ENCODE measurements at regions not wholly inside any gene's neighbourhood (a gene's known extent, or its start where the extent isn't known, plus 50 kb on each side); places are given as distances from the start of the nearest gene placed in this dataset.

DNA sequence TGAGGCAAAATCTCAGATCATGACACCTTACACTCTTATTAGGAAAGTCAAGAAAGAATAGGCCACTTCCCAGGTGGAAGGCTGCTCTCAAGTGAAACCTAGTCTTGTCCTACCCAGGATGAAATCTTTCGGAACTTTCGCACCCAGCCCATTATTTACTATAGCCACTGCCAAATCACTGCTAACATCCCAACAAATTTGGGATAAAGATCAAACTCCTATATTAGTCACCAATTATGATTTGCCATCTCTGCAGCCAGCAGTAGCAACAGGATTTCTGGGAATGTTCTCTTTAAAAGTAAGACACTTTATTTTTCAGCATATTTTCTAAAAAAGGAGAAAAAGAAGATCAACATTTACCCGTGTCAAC is 224.6 kb downstream of the GAS1 start:
- DNase-seq (ENCODE audit: low read depth in 1 of 2, low spot score in 1 of 2): no peak
- in situ Hi-C loops (cut with HindIII; ENCODE audit: low pct_unique_long_range_greater_than_20kb, low sequenced_read_pairs): no loop called here
- no peak for TF ChIP-seq JUND (IDR thresholded peaks at IDR 0.05; ENCODE audit: low read depth)

DNA sequence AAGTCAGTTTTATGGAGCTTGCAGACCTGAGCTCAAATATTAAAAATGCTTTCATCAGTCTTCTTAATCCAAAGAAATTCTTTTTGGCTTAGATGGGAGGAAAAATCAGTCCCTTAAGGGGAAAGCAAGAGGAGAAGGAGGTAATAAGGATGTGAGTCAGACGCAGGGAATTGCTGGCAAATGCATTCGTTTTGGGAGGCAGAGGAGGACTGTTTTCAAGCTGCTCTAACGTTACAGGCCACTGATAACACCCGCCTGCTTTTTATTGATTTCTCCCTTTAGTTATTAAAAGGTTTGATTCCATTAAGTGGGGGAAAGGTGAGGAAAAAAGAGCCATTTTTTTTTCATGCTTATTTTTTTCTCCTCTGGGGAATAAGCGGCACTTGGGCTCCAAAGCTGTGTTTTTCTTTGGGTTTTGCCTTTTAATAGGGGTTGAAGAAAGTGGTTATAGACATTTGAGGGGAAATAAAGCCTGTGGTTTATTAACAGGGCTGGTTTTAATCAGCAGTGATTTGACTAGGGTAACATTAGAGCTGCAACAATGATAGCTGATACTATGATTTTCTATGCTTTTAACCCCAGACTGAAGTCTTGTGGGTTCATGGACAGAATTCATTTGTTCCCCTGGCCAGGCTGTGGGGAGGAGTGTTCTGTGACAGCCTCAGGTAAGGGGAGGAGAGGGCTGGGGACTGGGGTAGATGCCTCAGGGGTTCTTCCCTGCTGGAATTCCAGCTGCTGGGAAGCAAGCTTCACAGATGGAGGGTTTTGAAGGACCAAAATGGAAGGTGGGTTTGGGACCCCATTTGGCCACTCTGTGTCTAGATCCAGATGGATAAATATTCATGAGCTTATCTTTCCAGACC is 225.2 kb downstream of the GAS1 start:
- no peak for TF ChIP-seq JUND (IDR thresholded peaks at IDR 0.05; ENCODE audit: low read depth)
- in situ Hi-C loops (cut with HindIII; ENCODE audit: low pct_unique_long_range_greater_than_20kb, low sequenced_read_pairs): no loop called here
- DNase-seq (ENCODE audit: low read depth in 1 of 2, low spot score in 1 of 2): no peak

DNA sequence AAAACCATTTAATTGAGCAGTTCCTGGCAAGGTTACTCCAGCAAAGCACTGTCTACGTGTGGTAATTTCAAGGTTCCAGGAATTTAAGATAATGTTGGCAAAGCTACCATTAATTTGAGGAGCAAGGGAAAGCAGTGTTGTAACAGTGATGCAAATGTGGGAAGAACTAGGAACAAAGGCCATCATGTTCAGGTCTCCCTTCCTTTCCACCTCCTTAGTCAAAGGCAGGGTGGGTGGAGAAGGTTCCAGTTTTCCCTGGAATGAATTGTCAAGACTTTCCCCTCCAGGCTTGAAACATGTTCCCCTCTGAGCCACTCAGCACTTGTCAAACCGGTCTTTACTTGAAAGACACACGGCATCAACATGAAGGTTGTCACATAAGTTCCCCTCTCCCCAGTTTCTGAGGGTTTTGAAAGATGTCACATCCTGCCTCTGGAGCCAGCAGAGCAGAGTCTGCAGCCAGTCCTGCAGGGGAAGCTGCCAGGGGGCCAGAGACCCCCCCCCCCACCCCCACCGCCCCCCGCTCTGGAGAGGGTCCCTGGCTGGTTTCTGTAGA is 226.0 kb downstream of the GAS1 start:
- in situ Hi-C loops (cut with HindIII; ENCODE audit: low pct_unique_long_range_greater_than_20kb, low sequenced_read_pairs): no loop called here
- peak in 1 of 2 experiments; percentile 18 for DNase-seq (ENCODE audit: low read depth in 1 of 2, low spot score in 1 of 2)
- no peak for TF ChIP-seq JUND (IDR thresholded peaks at IDR 0.05; ENCODE audit: low read depth)

DNA sequence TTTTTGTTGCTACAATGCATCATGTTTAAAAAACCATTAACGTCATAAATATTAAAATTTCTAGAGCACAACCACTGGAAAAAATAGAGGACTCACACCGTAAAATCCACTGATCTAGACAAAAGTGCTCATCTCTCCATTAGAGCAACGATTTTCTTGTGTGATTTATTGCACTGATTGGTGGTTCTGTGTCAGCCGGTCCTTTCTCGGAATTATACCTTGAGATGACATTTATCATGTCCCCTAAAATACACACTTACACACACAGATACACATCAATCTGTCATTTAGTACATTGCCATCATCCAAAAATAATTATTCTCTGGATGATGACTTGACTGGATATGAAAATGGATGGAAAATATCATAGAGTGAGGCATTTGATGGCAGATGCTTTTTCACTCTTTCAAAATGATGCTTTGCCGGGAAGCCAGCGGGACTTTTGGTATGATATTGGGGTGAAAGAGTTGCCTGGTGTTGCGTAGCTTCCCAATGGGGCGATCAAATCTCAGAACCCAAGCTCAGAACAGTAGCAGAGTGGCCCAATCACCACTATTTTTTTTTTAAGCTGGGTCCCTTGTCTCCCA is 226.6 kb downstream of the GAS1 start:
- no peak for DNase-seq (ENCODE audit: low read depth in 1 of 2, low spot score in 1 of 2)
- in situ Hi-C loops (cut with HindIII; ENCODE audit: low pct_unique_long_range_greater_than_20kb, low sequenced_read_pairs): no loop called here
- TF ChIP-seq JUND (IDR thresholded peaks at IDR 0.05; ENCODE audit: low read depth): no peak

DNA sequence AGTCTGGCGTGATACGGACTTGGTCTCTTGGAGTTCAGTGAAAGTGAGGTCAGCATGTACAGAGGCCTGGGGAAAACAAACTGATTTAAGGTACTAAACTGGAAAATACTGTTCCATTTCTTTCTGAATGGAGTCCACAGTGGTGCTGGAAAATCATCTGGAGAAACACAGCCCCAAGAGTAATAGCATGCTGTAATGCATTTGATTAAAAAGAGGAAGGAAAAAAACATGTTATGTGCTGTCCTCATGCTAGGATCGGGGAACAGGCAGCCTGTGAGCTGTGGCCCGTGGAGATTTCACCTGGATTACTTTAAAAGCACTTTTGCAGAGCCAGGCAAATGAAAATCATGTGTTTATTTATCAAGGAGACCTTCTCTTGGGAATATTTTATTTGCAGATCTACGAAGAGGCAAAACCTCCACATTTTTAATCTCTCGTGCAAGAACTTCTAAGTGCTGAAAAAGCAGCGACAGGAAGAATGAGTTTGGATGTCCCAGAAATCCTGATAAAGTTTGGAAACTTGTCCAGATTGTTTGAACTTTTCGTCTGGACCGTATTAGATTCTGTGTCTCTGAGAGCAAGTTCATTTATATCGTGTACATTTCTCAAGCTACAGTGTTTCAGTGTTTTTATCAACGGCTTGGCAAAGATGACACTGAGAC is 228.8 kb downstream of the GAS1 start:
- in situ Hi-C loops (cut with HindIII; ENCODE audit: low pct_unique_long_range_greater_than_20kb, low sequenced_read_pairs): no loop called here
- DNase-seq (ENCODE audit: low read depth in 1 of 2, low spot score in 1 of 2): no peak
- no peak for TF ChIP-seq JUND (IDR thresholded peaks at IDR 0.05; ENCODE audit: low read depth)

DNA sequence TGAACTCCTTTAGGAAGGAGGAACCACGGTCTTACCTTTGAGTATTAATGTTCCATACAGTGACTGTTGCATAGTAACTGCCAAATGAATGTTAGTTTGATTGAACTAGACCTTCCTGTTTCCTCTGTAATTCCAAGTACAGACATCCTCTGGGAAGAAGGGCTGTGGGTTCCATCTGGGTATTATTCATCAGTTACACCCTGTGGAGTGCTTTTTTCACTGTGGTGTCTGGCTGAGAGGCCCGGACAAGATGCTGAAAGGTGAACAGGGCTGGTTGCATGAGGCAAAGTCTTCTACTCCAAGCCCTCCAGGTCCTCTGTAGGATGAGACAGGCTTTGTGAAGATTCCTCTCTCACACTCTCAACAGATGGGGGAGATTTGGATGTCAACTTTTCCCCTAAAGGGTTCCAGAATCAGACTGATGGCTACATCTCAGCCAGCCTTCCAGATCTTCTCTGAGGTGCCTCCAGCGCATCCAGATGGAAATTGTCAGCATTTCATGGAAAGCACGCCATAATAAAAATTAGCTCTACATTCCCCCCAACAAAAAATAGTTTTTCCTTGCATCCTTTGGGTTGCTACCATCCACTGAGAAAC is 230.9 kb downstream of the GAS1 start:
- no peak for DNase-seq (ENCODE audit: low read depth in 1 of 2, low spot score in 1 of 2)
- in situ Hi-C loops (cut with HindIII; ENCODE audit: low pct_unique_long_range_greater_than_20kb, low sequenced_read_pairs): no loop called here
- no peak for TF ChIP-seq JUND (IDR thresholded peaks at IDR 0.05; ENCODE audit: low read depth)

DNA sequence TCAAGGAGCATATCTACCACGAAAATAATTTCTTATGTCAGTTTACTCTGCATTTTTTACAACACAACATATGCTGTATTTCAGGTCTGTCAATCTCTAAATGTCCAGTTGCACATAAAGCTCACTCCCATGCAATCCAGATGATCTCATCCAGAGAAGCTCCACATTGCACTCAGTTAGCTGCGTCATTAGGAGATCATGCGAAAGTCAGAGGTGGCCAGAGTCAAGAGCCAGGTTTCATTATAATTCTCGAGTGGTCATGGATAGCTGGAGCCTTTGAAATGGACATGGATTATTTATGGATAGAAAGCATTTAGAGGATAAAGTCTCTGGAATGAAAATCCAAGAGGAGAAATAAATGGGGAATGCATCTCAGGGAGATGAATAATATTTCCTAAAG is 232.3 kb downstream of the GAS1 start:
- no peak for TF ChIP-seq JUND (IDR thresholded peaks at IDR 0.05; ENCODE audit: low read depth)
- in situ Hi-C loops (cut with HindIII; ENCODE audit: low pct_unique_long_range_greater_than_20kb, low sequenced_read_pairs): no loop called here
- no peak for DNase-seq (ENCODE audit: low read depth in 1 of 2, low spot score in 1 of 2)

DNA sequence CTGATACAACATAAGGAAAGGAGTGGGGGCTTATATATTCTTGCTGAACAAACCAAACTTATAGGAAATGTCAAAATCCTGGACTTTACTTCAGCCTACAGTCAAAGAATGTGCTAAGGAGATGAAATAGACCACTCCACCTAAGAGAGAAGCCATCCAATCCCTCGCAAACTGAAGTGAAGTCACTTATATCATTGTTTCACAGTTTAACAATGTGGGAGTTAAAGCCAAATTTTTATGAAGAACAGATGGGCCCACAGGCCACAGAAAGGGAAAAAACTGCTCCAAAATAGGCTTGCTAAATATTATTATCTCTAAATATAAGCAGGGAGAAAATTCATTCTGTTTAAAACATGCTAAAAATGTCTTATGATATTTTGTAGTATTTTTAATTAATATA is 233.3 kb downstream of the GAS1 start:
- no peak for DNase-seq (ENCODE audit: low read depth in 1 of 2, low spot score in 1 of 2)
- in situ Hi-C loops (cut with HindIII; ENCODE audit: low pct_unique_long_range_greater_than_20kb, low sequenced_read_pairs): no loop called here
- no peak for TF ChIP-seq JUND (IDR thresholded peaks at IDR 0.05; ENCODE audit: low read depth)

DNA sequence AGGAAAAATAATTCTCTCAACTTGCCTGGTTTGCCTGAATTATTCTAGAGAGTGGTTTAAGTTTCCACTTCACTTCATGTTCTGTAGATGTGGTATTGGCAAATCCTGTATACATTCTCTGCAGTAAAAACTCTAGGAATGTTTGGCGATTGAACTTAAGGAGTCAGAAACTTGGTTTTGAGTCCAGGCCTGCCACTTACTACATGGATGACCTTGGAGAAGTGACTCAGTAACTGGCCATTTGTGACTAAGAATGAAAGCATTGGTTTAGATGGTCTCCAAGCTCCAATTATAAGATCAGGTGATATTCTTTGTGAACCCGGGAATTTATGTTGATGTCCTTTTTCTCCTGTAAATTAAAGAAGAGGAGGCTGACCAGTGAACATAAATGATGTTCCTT is 233.8 kb downstream of the GAS1 start:
- TF ChIP-seq JUND (IDR thresholded peaks at IDR 0.05; ENCODE audit: low read depth): no peak
- DNase-seq (ENCODE audit: low read depth in 1 of 2, low spot score in 1 of 2): no peak
- in situ Hi-C loops (cut with HindIII; ENCODE audit: low pct_unique_long_range_greater_than_20kb, low sequenced_read_pairs): no loop called here

DNA sequence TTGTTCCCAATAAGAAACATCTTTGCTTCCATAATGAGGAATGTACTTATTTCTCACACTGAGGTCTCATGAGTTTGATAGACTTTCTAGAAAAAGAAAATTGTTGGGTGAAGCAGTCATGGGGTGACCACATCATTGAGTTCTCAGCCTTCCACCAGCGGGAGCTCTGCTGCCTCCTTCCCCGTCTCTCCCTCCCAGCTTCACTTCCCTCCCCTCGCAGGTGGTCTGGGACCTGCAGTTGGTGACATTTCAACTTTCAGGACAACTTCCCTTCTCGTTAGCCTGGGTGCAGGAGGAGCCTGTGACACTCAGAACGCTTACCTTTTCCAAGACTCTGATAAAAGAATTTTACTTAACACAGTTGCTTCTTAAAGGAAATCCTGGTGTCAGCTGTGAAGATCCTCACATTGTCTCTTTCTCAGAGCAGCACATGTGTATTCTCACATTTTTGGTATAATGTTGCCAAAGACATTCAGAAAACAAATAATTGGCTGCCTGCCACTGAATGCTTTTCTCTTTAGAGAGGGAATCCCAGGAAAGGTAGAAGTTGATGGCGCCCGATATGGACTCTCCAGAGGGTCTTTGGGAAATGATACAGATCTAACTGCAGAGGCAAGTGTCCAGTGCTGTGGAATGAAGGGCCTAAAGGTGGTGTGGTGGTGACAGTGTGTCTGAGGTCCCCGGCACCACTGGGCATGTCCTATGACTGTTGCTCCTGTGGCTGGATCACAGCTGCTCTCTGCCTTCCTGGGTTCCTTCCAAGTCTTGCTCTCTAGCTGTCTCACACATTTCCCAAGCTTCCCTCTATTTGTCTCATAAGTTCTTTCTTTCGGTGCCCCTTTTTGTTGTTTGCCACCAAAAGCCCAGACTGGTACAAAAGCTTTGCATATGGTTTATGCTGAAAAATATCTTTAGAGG is 238.1 kb downstream of the GAS1 start:
- in situ Hi-C loops (cut with HindIII; ENCODE audit: low pct_unique_long_range_greater_than_20kb, low sequenced_read_pairs): no loop called here
- no peak for TF ChIP-seq JUND (IDR thresholded peaks at IDR 0.05; ENCODE audit: low read depth)
- DNase-seq (ENCODE audit: low read depth in 1 of 2, low spot score in 1 of 2): no peak

DNA sequence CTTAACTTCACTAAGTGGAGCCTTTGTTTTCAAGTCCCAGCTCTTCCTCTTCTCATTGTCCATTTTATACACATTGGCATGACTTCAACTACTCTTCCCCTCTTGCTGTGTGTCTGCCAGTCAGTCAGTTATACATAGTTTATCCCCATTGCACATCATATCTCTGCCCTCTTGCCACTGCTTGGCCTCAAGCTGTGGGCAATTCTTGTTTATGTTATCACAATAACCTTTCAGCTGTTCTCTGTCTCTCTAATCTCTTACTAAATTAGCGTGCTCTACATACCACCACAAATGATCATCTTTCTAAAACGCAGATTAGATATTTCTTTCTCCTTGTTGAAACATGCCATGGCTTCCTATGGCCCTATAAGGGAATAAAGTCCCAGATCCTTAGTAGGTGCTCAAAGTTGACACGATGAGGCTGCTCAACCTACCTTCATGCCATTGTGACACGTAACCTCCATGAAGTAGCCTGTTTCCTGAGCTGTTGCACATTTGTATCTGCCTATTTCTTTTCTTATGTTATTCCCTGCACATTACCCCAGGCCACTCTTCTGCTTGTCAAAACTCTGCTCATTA is 239.3 kb downstream of the GAS1 start:
- no peak for TF ChIP-seq JUND (IDR thresholded peaks at IDR 0.05; ENCODE audit: low read depth)
- in situ Hi-C loops (cut with HindIII; ENCODE audit: low pct_unique_long_range_greater_than_20kb, low sequenced_read_pairs): no loop called here
- DNase-seq (ENCODE audit: low read depth in 1 of 2, low spot score in 1 of 2): no peak

Measured in T47D (cell line).